GM23248 (cell line): ENCODE measurements at regions not wholly inside any gene's neighbourhood (a gene's known extent, or its start where the extent isn't known, plus 50 kb on each side); places are given as distances from the start of the nearest gene placed in this dataset.

Source experiments
- DNase-seq: peaks from one replicate; pipeline ENCODE4 v3.0.0-alpha.2; 2015
- H2AFZ ChIP-seq: fragments of 200-600 bp; sonication (generic); 2 replicates; pipeline ENCODE4 v1.6.1; 2016; ENCODE audit warnings: antibody characterized with exemption
- H3F3A ChIP-seq: fragments of 200-600 bp; sonication (generic); 2 replicates; pipeline ENCODE4 v1.6.1; 2016; ENCODE audit warnings: mild to moderate bottlenecking, antibody characterized with exemption, mixed run types; ENCODE audit not compliant: insufficient read depth
- H3K27ac ChIP-seq: fragments of 200-600 bp; sonication (generic); 2 replicates; pipeline ENCODE4 v1.5.1; 2016; ENCODE audit warnings: mild to moderate bottlenecking
- H3K27me3 ChIP-seq: fragments of 200-600 bp; sonication (generic); replicated peaks from 2 replicates; pipeline ENCODE4 v1.6.1; 2016; ENCODE audit warnings: mild to moderate bottlenecking; ENCODE audit not compliant: insufficient read depth
- H3K36me3 ChIP-seq: fragments of 200-600 bp; sonication (generic); 2 replicates; pipeline ENCODE4 v1.6.1; 2016; ENCODE audit warnings: low read depth, mild to moderate bottlenecking
- H3K4me1 ChIP-seq: fragments of 200-600 bp; sonication (generic); 2 replicates; pipeline ENCODE4 v1.6.1; 2016; ENCODE audit warnings: mild to moderate bottlenecking; ENCODE audit not compliant: insufficient read depth
- H3K4me2 ChIP-seq: fragments of 200-600 bp; sonication (generic); one replicate; pipeline ENCODE4 v1.6.1; 2016; ENCODE audit warnings: mild to moderate bottlenecking; ENCODE audit not compliant: unreplicated experiment
- H3K4me3 ChIP-seq: fragments of 200-600 bp; sonication (generic); 2 replicates; pipeline ENCODE4 v1.5.1; 2016; ENCODE audit warnings: mild to moderate bottlenecking
- H3K79me2 ChIP-seq: fragments of 200-600 bp; sonication (generic); 2 replicates; pipeline ENCODE4 v1.6.1; 2016; ENCODE audit warnings: mild to moderate bottlenecking; ENCODE audit not compliant: insufficient read depth
- H3K9ac ChIP-seq: fragments of 200-600 bp; sonication (generic); 2 replicates; pipeline ENCODE4 v1.6.1; 2016; ENCODE audit warnings: mild to moderate bottlenecking
- H3K9me2 ChIP-seq: fragments of 200-600 bp; sonication (generic); 2 replicates; pipeline ENCODE4 v1.6.1; 2016; ENCODE audit warnings: mixed run types, mild to moderate bottlenecking, moderate library complexity; ENCODE audit not compliant: insufficient read depth
- H3K9me3 ChIP-seq: fragments of 200-600 bp; sonication (generic); one replicate; pipeline ENCODE4 v1.6.1; 2017; ENCODE audit warnings: low read depth
- H4K20me1 ChIP-seq: fragments of 200-600 bp; sonication (generic); 2 replicates; pipeline ENCODE4 v1.6.0; 2016; ENCODE audit not compliant: insufficient read depth
- EZH2 ChIP-seq: fragments of 200-600 bp; sonication (generic); IDR thresholded peaks from 2 replicates; pipeline ENCODE4 v1.6.1; 2018; ENCODE audit warnings: antibody characterized with exemption, mild to moderate bottlenecking; ENCODE audit not compliant: insufficient read depth, poor library complexity, severe bottlenecking
- EZH2phosphoT487 ChIP-seq: fragments of 200-600 bp; sonication (generic); IDR thresholded peaks from 2 replicates; pipeline ENCODE4 v1.6.1; 2018; ENCODE audit warnings: antibody characterized with exemption, moderate library complexity, mild to moderate bottlenecking, low read depth; ENCODE audit not compliant: insufficient read depth
- WGBS, 2 experiments: methylation state at CpG; one replicate each; pipeline ENCODE4 v1.1.6; 2015 to 2017; ENCODE audit warnings: low lambda C conversion rate in 2 of 2, low coverage in 1 of 2; ENCODE audit errors: missing lambda C conversion rate in 2 of 2; 5-methylcytosine and 5-hydroxymethylcytosine counted together
- in situ Hi-C: fragments of 300-500 bp; cut with MboI; formaldehyde crosslinking; loops from 2 replicates; pipeline ENCODE4 v1.15.0; 2020

- no peaks in the 10 kb centered on the region for H3F3A ChIP-seq
- in situ Hi-C loops, result no loop called here
These were observed 105.0 kb upstream of the DUSP22 start for GRCh38 chr6:187210-187861.

GRCh38 chr6:188821-189655 lies 103.2 kb upstream of the DUSP22 start:
- H3K27me3 ChIP-seq, result 0 out of 2 replicates have a peak, but pooled peaks cover 2% of the 10 kb centered on the region
- H3K27ac ChIP-seq, result no peak overlapping the region
- no peaks in the 10 kb centered on the region for H3K4me1 ChIP-seq
- H3K4me3 ChIP-seq, result no peak overlapping the region
- H3K4me2 ChIP-seq, result no peak overlapping the region
- in situ Hi-C loops, result no loop called here
- 16 to 18% methylated on average over 13 of the region's 13 CpGs for WGBS, 2 experiments
- H3K9me2 ChIP-seq, result no peaks in the 10 kb centered on the region
- TF ChIP-seq EZH2phosphoT487 (no peak), EZH2 (no peak)
- peak; percentile 89 for DNase-seq
- H3K36me3 ChIP-seq, result no peaks in the 10 kb centered on the region
- no peaks in the 10 kb centered on the region for H4K20me1 ChIP-seq
- no peak overlapping the region for H3K9ac ChIP-seq
- H3F3A ChIP-seq, result no peaks in the 10 kb centered on the region
- H2AFZ ChIP-seq, result peak overlapping the region; percentile 57
- H3K9me3 ChIP-seq, result no peaks in the 10 kb centered on the region
- H3K79me2 ChIP-seq, result no peaks in the 10 kb centered on the region

More at GRCh38 chr6:187210-187861, 105.0 kb upstream of the DUSP22 start:
- Histone ChIP-seq H3K9me2 (no peaks in the 10 kb centered on the region), H3K9me3 (no peaks in the 10 kb centered on the region), H3K27me3 (0 out of 2 replicates have a peak, but pooled peaks cover 2% of the 10 kb centered on the region), H4K20me1 (no peaks in the 10 kb centered on the region), H3K9ac (no peak overlapping the region), H3K79me2 (no peaks in the 10 kb centered on the region), H3K4me1 (no peaks in the 10 kb centered on the region), H2AFZ (no peak overlapping the region), H3K4me3 (no peak overlapping the region), H3K27ac (no peak overlapping the region), H3K4me2 (no peak overlapping the region), H3K36me3 (no peaks in the 10 kb centered on the region)
- 49 to 58% methylated on average over 10 of the region's 10 CpGs for WGBS, 2 experiments
- DNase-seq, result no peak
- TF ChIP-seq EZH2 (no peak), EZH2phosphoT487 (no peak)

- in situ Hi-C loops, result no loop called here
- no peaks in the 10 kb centered on the region for H3F3A ChIP-seq
- no peaks in the 10 kb centered on the region for H3K36me3 ChIP-seq
- H3K27me3 ChIP-seq, result 0 out of 2 replicates have a peak, but pooled peaks cover under 1% of the 10 kb centered on the region
- no peak overlapping the region for H3K9ac ChIP-seq
- no peak overlapping the region for H3K4me2 ChIP-seq
- no peak overlapping the region for H2AFZ ChIP-seq
- TF ChIP-seq EZH2phosphoT487 (no peak), EZH2 (no peak)
- H3K27ac ChIP-seq, result no peak overlapping the region
- DNase-seq, result no peak
- H3K9me3 ChIP-seq, result no peaks in the 10 kb centered on the region
- H3K4me1 ChIP-seq, result no peaks in the 10 kb centered on the region
- no peak overlapping the region for H3K4me3 ChIP-seq
- H3K9me2 ChIP-seq, result no peaks in the 10 kb centered on the region
- H4K20me1 ChIP-seq, result no peaks in the 10 kb centered on the region
- H3K79me2 ChIP-seq, result no peaks in the 10 kb centered on the region
- 65 to 74% methylated on average over 8 of the region's 8 CpGs for WGBS, 2 experiments
These were observed 102.6 kb upstream of the DUSP22 start for GRCh38 chr6:189676-190075.

DNA sequence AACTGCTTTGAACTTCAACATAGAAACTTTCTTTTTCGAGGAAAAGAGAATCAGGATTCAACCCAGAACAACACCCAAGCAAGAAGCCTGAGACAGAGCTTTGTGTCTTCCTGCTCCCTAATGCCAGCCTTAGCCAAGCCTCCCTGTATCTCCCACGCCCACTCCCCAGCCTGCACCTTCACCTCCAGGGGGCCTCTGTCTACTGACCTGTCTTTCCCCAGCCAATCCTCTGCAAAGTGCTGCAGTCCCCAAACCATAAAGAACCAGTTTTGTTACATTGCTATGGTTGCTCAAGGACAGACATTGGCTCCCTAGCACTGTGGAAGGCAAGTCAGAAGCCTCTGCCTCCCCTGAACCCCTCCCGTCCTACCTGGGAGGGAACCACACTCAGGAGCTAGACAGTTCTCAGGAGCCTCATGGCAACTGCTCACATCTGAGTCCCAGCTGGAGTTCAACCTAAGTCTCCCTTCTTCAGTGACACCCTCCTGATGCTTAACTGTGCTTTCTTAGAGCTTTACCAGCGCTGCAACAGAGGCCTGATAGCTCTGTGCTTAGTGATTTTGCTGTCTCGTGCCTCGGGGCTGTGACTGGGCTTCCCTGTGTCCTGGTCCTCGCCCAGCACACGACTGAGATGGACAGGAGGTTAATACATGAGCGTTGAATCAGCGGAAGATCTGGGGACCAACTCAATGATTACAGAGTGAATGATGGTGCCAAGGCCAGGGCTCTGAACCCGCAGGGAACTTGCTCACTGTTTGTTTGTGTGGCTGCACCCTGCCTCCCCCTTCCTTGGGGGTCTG lies 101.5 kb upstream of the DUSP22 start:
- no peaks in the 10 kb centered on the region for H3K27me3 ChIP-seq
- TF ChIP-seq EZH2 (no peak), EZH2phosphoT487 (no peak)
- no peak overlapping the region for H3K4me3 ChIP-seq
- H2AFZ ChIP-seq, result no peak overlapping the region
- DNase-seq, result no peak
- H3K4me2 ChIP-seq, result no peak overlapping the region
- no peaks in the 10 kb centered on the region for H4K20me1 ChIP-seq
- H3K9me2 ChIP-seq, result no peaks in the 10 kb centered on the region
- H3K36me3 ChIP-seq, result no peaks in the 10 kb centered on the region
- H3K9ac ChIP-seq, result no peak overlapping the region
- H3K4me1 ChIP-seq, result no peaks in the 10 kb centered on the region
- no peaks in the 10 kb centered on the region for H3K9me3 ChIP-seq
- H3K79me2 ChIP-seq, result no peaks in the 10 kb centered on the region
- in situ Hi-C loops, result no loop called here
- H3K27ac ChIP-seq, result no peak overlapping the region
- WGBS, 2 experiments, result 54% methylated on average over 11 of the region's 11 CpGs
- H3F3A ChIP-seq, result no peaks in the 10 kb centered on the region
